Lower leg skin (tissue), 3 donors: ENCODE measurements at regions not wholly inside any gene's neighbourhood (a gene's known extent, or its start where the extent isn't known, plus 50 kb on each side); places are given as distances from the start of the nearest gene placed in this dataset.

ENCODE experiments used
- POLR2A ChIP-seq, 2 donors: fragments of 450-650 bp; IDR thresholded peaks; one replicate each; pipeline ENCODE4 v1.6.1; 2016 to 2017; ENCODE audit warnings: antibody characterized with exemption in 2 of 2, mild to moderate bottlenecking in 1 of 2, moderate library complexity in 1 of 2
- TF ChIP-seq, protein P1 (sequence below), 3 donors: fragments of 450-650 bp; IDR thresholded peaks; one replicate each; pipeline ENCODE4 v1.5.1; 2016; ENCODE audit warnings: antibody characterized with exemption in 3 of 3, mild to moderate bottlenecking in 3 of 3, moderate library complexity in 2 of 3

DNA sequence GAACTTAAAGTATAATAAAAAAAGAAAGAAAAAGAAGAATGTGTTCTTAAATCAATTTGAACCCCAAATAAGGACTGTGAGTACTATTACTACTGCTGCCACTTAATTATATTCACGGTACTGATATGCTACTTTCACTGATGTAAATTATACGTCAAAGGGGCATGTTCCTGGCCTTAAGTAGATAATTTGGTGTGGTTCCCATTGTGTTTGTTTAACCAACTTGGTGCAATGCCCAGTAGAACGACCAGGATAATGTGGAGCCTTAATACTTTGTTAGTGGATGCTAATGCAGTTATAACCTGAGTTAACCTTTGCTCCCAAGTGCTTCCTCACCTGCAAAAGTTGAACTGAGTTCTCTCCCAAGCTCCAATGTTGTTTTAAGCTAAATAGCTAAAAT, 142.0 kb downstream of the NR4A2 start:
- TF ChIP-seq POLR2A (IDR thresholded peaks at IDR 0.05), result no peak
- TF ChIP-seq, protein P1, sequence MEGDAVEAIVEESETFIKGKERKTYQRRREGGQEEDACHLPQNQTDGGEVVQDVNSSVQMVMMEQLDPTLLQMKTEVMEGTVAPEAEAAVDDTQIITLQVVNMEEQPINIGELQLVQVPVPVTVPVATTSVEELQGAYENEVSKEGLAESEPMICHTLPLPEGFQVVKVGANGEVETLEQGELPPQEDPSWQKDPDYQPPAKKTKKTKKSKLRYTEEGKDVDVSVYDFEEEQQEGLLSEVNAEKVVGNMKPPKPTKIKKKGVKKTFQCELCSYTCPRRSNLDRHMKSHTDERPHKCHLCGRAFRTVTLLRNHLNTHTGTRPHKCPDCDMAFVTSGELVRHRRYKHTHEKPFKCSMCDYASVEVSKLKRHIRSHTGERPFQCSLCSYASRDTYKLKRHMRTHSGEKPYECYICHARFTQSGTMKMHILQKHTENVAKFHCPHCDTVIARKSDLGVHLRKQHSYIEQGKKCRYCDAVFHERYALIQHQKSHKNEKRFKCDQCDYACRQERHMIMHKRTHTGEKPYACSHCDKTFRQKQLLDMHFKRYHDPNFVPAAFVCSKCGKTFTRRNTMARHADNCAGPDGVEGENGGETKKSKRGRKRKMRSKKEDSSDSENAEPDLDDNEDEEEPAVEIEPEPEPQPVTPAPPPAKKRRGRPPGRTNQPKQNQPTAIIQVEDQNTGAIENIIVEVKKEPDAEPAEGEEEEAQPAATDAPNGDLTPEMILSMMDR (IDR thresholded peaks at IDR 0.05), result no peak
